Stimulated activated effector memory CD8-positive, alpha-beta T cell treated with anti-CD3 and anti-CD28 coated beads, Interleukin-12 subunit alpha, Interleukin-12 subunit beta, amount 100 ng/mL, for 72 hours (primary cell): ENCODE measurements at regions not wholly inside any gene's neighbourhood (a gene's known extent, or its start where the extent isn't known, plus 50 kb on each side); places are given as distances from the start of the nearest gene placed in this dataset.

ENCODE experiments used
- ATAC-seq: fragments of 150-1000 bp; cut with Tn5 transposase; 2 replicates; pipeline ENCODE4 v1.10.0; 2021
- DNase-seq, 2 donors: peaks; one replicate each; pipeline ENCODE4 v3.0.0; 2021 to 2022; ENCODE audit warnings: low spot score in 2 of 2
- H3K27ac Mint-ChIP-seq: one replicate; pipeline ENCODE4 v1.8.0; 2022; ENCODE audit warnings: mild to moderate bottlenecking, mixed read lengths
- H3K36me3 Mint-ChIP-seq: one replicate; pipeline ENCODE4 v1.8.0; 2022; ENCODE audit warnings: mild to moderate bottlenecking, mixed read lengths
- H3K4me1 Mint-ChIP-seq: one replicate; pipeline ENCODE4 v1.8.0; 2022; ENCODE audit warnings: mixed read lengths
- H3K4me3 Mint-ChIP-seq: one replicate; pipeline ENCODE4 v1.8.0; 2022; ENCODE audit warnings: mild to moderate bottlenecking, mixed read lengths
- H3K9me3 Mint-ChIP-seq: one replicate; pipeline ENCODE4 v1.8.0; 2022; ENCODE audit warnings: mixed read lengths

DNA sequence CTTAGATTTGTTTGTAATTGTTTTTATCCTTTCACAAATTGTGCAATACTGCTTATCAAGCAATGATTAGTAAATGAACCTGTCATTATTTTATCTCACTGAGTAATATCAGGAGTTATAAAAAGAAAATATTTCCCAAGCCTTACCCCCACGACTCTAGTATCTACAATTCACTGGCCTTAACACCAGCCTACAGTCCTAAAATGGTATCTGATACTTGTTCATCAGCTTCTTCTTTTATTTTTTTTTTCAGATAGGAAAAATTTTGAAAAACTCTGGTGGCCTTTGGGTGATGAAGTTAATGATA lies 160.8 kb upstream of the FOXA2 start:
- H3K36me3 Mint-ChIP-seq = no peaks in the 10 kb centered on the region
- H3K27ac Mint-ChIP-seq = no peak overlapping the region
- DNase-seq (no peak), ATAC-seq (no peak)
- H3K4me1 Mint-ChIP-seq = no peaks in the 10 kb centered on the region
- peaks cover 1% of the 10 kb centered on the region for H3K9me3 Mint-ChIP-seq
- no peak overlapping the region for H3K4me3 Mint-ChIP-seq

DNA sequence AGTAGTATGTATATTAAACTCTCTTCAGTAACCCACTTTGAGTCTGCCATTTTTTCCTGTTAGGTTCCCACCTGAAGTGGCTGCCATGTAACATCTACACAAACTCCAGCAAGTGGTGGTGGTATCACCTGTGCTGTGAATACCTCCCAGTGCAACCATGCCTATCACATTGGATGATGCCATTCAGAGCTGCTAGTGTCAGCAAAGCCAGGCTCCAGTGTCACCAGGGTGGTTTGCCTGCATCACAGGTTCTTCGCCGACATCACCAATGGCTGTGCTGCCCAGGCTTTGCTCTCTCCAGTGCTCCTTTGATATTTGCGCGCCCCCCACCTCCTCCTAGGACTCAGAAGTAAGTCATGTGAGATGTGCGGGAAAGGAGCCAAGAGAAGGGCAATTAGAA lies 162.6 kb upstream of the FOXA2 start:
- ATAC-seq (no peak), DNase-seq (no peak)
- Mint-ChIP-seq H3K4me3 (no peak overlapping the region), H3K9me3 (peaks cover 7% of the 10 kb centered on the region), H3K36me3 (no peaks in the 10 kb centered on the region), H3K4me1 (no peaks in the 10 kb centered on the region), H3K27ac (no peak overlapping the region)

DNA sequence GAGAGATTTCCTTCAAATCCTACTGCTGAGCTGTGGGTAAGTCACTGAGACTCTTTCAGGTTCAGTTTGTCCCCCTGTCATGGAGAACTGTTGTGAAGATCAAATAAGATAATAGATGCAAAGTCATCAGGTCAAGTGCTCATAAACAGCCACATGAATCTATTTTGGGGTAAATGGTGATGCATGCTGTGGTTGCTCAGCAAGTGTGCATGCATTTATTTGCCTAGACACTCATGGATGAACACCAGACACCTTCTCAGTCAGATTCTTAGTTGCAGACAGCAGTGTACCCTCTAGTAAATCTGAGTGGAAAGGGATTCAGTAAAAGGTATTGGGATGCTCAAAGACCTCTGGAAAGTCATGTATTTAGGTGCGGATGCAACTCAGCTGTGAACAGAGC lies 168.0 kb upstream of the FOXA2 start:
- Mint-ChIP-seq H3K9me3 (peaks cover 7% of the 10 kb centered on the region), H3K4me3 (no peak overlapping the region), H3K36me3 (no peaks in the 10 kb centered on the region), H3K27ac (no peak overlapping the region), H3K4me1 (no peaks in the 10 kb centered on the region)
- no peak for ATAC-seq
- no peak for DNase-seq

DNA sequence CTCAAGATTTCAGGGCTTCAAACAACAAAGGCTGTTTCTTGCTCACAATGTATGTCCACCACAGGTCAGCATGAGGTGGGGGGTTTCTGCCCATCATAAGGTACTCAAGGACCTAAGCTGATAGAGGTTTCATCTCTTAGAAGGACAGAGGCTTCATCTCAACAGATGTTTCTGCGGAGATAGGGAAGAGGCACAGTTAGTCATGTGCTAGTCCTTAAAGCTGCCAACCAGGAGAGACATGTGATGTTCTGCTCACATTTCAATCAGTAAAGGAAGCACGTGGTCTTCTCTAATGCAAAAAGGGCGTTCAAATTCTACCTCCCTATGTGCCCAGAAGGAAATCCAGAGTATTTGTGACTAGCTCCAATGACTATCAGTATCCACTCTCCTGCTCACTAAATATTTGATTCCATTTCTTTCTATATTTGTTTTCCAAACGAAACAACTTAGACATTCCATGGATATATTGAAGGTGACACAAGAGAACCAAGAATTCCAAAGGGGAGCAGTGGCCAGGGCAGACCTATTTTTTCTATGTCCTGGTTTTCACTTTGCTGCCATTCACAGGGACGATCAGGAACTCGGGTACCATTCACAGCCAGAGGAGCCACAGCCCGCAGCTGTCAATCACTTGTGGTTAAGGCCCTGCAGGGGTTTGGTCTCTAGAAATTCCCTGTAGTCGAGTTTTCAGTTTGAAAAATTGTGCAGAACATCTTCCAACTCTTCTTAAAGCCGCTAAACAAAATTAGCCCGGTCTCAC lies 173.2 kb upstream of the FOXA2 start:
- no peak for DNase-seq
- Mint-ChIP-seq H3K36me3 (no peaks in the 10 kb centered on the region), H3K4me1 (no peaks in the 10 kb centered on the region), H3K4me3 (no peak overlapping the region), H3K27ac (no peak overlapping the region), H3K9me3 (peaks cover 7% of the 10 kb centered on the region)
- no peak for ATAC-seq

DNA sequence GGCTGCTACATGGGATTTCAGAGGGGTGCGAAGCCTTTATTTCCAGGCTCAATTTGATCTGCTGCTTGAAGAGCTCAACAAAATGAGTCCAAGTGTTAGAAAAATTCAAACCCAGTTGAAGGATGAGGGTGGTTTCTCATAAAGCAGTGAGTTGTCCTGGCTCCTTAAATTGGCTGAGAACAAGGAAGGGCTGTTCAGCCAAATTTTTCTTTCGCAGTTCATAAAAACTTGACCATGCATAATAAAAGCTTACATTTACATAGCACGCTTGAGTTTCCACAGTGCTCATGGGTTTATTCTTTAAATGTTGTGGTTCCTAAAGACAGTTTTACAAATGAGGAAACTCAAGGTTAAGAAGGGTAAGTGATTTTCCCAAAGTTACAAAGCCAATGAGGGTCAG lies 174.4 kb upstream of the FOXA2 start:
- peaks cover 7% of the 10 kb centered on the region for H3K9me3 Mint-ChIP-seq
- H3K36me3 Mint-ChIP-seq = no peaks in the 10 kb centered on the region
- H3K4me1 Mint-ChIP-seq = no peaks in the 10 kb centered on the region
- DNase-seq (no peak), ATAC-seq (no peak)
- H3K27ac Mint-ChIP-seq = no peak overlapping the region
- no peak overlapping the region for H3K4me3 Mint-ChIP-seq

DNA sequence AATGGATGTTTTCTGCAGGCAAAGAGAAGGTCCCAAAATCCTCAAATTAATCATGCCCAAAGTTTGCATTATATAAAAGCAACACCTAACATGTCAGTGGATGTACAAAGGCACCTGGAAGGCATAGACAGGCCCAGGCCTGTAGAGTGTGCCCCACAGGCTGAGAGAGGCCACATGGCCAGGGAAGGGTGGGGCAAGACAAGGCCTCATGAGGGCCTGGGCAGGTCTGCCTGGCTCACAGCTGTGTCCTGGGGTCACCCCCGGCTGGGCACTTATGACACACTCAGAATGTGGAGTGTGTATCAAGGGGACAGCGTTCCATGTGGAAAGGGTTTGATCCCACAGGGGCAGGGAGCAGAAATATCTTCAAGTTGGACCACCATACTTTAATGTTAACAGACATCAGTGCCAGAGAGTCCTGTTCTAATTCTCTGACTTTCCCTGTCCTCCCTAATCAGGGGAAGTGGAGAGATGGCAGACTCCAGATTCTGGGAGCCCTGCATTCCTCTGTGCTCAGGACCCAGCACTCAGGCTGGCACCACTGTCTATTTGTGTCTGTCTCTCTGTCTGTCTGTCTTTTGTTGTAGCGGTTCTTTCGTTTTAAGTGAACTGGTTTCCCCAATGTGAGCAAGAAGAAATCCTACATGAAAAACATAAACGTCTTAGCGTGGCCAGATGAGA lies 178.3 kb upstream of the FOXA2 start:
- DNase-seq = no peak
- H3K4me1 Mint-ChIP-seq = no peaks in the 10 kb centered on the region
- H3K36me3 Mint-ChIP-seq = no peaks in the 10 kb centered on the region
- no peak for ATAC-seq
- no peak overlapping the region for H3K27ac Mint-ChIP-seq
- H3K9me3 Mint-ChIP-seq = peaks cover 7% of the 10 kb centered on the region
- H3K4me3 Mint-ChIP-seq = no peak overlapping the region

DNA sequence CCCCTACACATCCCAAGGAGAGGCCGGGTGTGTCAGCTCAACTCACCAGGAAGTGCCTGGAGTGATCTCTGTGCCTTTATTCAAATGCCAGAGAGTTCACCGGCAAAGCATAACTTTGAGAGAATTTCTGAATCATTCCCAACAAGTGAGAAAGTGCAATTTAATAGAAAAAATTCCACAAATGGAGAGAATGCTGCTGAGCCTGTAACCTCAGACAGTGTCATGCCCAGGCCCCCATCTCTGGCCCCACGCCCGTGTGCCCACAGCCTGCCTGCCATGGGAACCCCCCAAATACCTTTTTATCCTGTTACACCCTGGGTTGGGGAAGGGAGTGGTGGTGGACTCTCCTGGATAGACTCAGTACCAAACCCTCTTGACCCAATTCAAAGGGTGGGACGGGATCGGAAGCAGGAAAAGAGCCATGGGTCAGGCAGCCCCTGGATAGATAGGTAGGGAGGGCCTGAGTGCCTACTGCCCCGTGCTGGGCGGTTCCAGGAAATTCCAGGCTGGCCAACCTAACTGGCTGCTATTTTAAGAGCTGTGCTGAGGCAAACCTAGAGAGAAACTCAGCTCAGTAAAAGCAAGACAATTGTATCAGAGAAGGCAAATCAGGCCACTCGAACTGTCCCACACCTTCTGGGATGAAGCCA lies 179.0 kb upstream of the FOXA2 start:
- Mint-ChIP-seq H3K9me3 (peaks cover 7% of the 10 kb centered on the region), H3K36me3 (no peaks in the 10 kb centered on the region), H3K4me1 (no peaks in the 10 kb centered on the region), H3K27ac (no peak overlapping the region), H3K4me3 (no peak overlapping the region)
- DNase-seq (no peak), ATAC-seq (no peak)

DNA sequence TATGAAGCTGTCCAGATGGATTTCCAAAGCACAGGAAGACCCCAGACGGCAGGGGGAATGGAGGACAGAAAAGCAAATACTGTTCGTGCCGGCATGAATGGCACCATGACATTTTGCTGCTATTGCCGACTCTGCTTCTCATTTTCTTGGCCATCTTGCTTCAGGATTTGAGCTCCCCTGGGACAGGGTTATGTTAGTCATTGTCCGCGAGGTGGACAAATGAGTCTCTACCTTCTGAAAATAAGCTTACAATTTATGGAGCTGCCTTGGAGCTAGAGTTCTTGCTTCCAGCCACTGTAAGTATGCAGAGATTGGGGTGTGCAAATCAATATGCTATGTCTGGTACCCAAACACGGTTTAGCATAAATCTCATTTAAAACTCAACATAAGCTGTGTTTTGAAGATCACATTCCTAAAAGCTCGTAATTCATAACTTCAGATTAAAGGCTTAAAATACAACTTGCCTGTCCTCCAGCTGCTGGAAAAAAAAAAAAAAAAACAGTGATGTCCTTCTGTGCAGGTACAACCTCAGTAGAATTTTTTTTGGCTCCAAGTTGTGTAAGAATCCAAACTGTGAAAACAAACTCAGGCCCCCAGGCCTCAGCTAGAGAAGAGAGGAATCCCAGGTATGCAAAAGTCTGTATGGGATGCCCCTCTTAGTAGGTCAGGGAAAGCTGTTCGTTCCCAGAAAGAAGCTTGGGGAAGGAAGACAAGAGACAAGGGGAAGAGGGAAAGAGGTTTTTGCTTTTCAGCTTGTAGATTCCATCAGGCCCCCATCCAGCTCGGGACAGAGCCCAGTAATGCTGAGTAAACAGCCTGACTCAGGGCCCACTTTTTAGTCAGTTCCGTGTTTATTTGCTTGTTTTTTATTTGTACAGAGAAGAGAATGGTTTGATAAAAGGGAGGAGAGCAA lies 184.2 kb upstream of the FOXA2 start:
- DNase-seq (no peak), ATAC-seq (no peak)
- Mint-ChIP-seq H3K9me3 (peaks cover 7% of the 10 kb centered on the region), H3K27ac (no peak overlapping the region), H3K4me3 (no peak overlapping the region), H3K36me3 (no peaks in the 10 kb centered on the region), H3K4me1 (no peaks in the 10 kb centered on the region)

DNA sequence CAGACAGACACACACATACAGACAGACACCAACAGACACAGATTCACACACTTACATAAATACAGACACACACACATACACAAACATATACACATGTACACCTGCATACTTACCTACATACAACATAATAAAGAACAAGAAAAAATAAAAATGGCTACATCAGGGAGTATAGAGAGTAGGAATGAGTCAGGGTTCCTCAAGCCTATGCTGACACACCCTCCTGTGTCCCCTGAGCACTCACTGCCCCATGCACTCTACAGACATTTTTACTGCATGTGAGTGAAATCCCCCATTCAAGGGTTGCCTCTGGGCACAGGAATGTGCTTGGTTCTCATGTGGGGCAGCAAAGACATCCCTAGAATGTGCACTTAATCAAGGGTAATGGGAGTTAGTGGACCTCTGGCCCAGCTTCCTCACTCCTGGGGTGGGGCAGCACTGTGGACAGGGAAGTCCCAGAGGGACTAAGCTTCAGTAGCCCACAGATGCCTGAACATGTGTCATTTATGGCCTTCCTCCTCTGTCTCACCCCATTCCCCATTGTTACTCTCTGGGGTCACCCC lies 185.9 kb upstream of the FOXA2 start:
- H3K4me3 Mint-ChIP-seq = no peak overlapping the region
- no peaks in the 10 kb centered on the region for H3K4me1 Mint-ChIP-seq
- no peak overlapping the region for H3K27ac Mint-ChIP-seq
- ATAC-seq = no peak
- no peak for DNase-seq
- no peaks in the 10 kb centered on the region for H3K36me3 Mint-ChIP-seq
- peaks cover 11% of the 10 kb centered on the region for H3K9me3 Mint-ChIP-seq

DNA sequence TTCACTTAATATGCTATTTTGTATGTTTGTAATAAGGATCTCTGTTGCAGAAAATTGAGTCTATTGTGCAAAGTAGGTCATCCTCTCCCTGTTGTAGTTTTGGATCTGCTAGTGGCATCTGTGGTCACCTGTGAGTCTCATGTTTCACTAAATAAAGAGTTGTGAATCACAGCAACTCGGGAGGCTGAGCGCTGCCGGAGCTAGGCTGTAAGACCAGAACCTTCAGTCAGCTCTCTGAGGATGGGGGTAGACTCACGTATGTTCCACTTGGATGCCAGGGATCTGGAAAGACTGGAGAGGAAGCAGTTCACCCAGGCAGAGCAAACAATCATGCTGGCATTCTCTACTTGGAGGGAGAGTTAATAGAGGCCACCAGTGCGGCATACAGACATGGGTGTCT lies 187.3 kb upstream of the FOXA2 start:
- DNase-seq (no peak), ATAC-seq (no peak)
- no peak overlapping the region for H3K4me3 Mint-ChIP-seq
- no peak overlapping the region for H3K27ac Mint-ChIP-seq
- H3K9me3 Mint-ChIP-seq = peaks cover 19% of the 10 kb centered on the region
- H3K4me1 Mint-ChIP-seq = no peaks in the 10 kb centered on the region
- no peaks in the 10 kb centered on the region for H3K36me3 Mint-ChIP-seq

DNA sequence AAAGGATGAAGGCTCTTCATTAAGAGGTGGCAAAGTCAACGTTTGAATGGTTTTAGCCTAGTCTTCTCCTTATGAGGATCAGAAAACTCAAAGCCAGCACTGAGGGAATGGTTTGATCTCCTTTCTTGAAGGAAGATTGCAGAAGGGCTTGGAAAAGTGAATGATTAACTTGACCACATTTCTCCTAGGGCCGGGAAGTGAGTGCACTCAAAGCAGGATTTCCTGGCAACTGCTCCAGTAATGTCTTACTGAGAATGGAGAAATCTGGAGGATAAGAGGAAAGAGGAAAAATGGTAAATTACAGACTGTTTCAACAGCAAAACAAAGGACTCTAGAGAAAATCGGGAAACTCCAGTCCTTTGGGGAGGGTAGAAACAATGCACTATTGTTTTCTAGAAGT lies 189.0 kb upstream of the FOXA2 start:
- DNase-seq (no peak), ATAC-seq (no peak)
- Mint-ChIP-seq H3K4me3 (no peak overlapping the region), H3K9me3 (peaks cover 19% of the 10 kb centered on the region), H3K27ac (no peak overlapping the region), H3K4me1 (no peaks in the 10 kb centered on the region), H3K36me3 (no peaks in the 10 kb centered on the region)

DNA sequence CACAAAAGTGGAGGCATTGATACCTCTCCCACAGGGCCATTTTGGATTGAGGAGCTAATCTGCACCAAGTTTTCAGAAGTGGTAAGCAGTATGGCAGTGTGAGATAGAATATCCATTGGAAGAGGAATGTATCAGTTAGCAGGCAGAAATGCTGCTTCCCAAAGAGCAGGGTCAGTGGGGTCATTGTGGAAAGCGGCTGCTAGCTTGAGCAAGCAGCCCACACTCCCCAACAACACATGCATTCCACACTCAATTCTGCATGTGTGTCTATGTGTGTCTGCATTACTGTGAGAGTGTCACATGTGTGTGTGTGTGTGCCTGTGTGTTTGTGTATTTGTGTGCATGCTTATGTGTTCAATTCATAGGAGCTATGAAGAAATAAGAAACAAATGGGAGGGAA lies 190.9 kb upstream of the FOXA2 start:
- no peak overlapping the region for H3K27ac Mint-ChIP-seq
- no peak overlapping the region for H3K4me3 Mint-ChIP-seq
- H3K36me3 Mint-ChIP-seq = no peaks in the 10 kb centered on the region
- H3K9me3 Mint-ChIP-seq = peaks cover 16% of the 10 kb centered on the region
- DNase-seq (no peak), ATAC-seq (no peak)
- H3K4me1 Mint-ChIP-seq = no peaks in the 10 kb centered on the region

DNA sequence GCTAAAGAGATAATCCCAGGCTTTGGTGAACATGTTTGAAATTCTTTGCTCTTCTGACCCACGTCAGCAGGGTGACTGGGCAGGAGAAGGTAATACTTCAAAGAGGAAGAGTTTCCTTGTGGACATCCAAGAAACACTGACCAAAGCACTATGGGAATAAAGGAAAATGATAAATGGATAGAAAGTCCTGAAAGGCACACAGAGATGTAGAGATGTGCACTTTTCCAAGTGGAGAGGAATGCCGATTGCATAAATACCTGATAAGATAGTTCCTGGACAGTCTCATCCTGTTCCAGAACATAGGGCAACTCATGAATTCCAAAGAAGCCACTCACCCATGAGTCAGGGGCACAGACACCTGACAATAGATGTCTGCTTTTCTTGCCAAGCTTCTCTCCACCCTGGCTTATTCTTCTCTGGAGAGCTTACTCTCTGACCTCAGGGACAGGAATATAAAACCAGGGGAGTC lies 191.3 kb upstream of the FOXA2 start:
- Mint-ChIP-seq H3K27ac (no peak overlapping the region), H3K36me3 (no peaks in the 10 kb centered on the region), H3K4me1 (no peaks in the 10 kb centered on the region), H3K4me3 (no peak overlapping the region), H3K9me3 (peaks cover 16% of the 10 kb centered on the region)
- no peak for DNase-seq
- ATAC-seq = no peak

DNA sequence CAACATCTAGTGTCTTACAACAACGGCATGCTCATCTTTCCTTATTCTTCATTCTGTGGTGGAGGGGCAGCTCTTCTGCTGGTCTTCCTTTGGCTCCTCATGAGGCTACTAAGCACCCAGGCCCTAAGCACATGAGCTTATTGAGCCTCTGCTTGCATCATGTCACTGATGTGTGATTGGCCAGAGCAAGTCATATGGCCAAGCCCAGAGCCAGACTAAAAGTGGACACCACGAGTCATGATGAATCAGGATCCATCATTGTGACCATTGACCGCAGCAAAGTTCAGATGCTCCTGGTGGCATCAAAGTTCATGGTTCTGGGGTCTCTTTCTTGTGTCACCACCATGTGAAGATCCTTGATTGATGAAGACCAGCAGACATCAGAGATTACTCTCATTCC lies 192.0 kb upstream of the FOXA2 start:
- Mint-ChIP-seq H3K27ac (no peak overlapping the region), H3K4me1 (no peaks in the 10 kb centered on the region), H3K36me3 (no peaks in the 10 kb centered on the region), H3K9me3 (peaks cover 16% of the 10 kb centered on the region), H3K4me3 (no peak overlapping the region)
- ATAC-seq (no peak), DNase-seq (no peak)

DNA sequence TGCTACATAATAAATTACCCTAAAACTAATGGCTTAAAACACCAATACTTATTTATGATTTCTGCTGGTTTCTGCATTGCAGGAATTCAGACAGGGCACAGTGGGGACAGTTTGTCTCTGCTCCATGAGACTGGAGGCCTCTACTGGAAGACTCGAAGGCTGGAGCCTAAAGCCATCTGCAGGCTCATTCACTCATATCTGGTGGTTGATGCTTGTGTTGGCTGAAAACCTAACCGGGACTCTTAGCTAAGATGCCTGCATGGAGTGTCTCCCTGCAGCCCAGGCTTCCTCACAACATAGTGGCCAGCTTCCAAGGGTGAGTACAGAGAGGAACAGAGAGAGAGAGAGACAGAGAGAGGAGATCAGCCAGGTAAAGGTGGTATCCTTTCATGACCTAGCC lies 195.5 kb upstream of the FOXA2 start:
- no peak for ATAC-seq
- Mint-ChIP-seq H3K36me3 (no peaks in the 10 kb centered on the region), H3K4me1 (no peaks in the 10 kb centered on the region), H3K4me3 (no peak overlapping the region), H3K9me3 (peaks cover 10% of the 10 kb centered on the region), H3K27ac (no peak overlapping the region)
- DNase-seq = no peak
